ENCODE measurements at regions not wholly inside any gene's neighbourhood (a gene's known extent, or its start where the extent isn't known, plus 50 kb on each side); places are given as distances from the start of the nearest gene placed in this dataset.

- Histone ChIP-seq H3K4me3 (replicated peaks in 1 of 2; ENCODE audit: low read depth in 1 of 2, low read length in 2 of 2) (no peak overlapping the region), H2AFZ (ENCODE audit: low read depth, low read length, poor library complexity, severe bottlenecking) (no peak overlapping the region), H3K27me3 (ENCODE audit: insufficient read depth, low read length) (no peaks in the 10 kb centered on the region), H3K36me3 (ENCODE audit: control insufficient read depth in 1 of 2, insufficient read depth in 2 of 2, low read length in 2 of 2) (no peaks in the 10 kb centered on the region), H3K4me1 (ENCODE audit: control insufficient read depth in 1 of 2, insufficient read depth in 2 of 2, low read length in 2 of 2) (no peaks in the 10 kb centered on the region), H3K27ac (ENCODE audit: low read depth, low read length) (no peak overlapping the region), H3K9ac (ENCODE audit: low read length) (no peak overlapping the region), H3K79me2 (ENCODE audit: insufficient read depth, low read length) (no peaks in the 10 kb centered on the region), H3K9me3 (ENCODE audit: control insufficient read depth in 1 of 2, insufficient read depth in 1 of 2, low read depth in 1 of 2, low read length in 2 of 2) (no peaks in the 10 kb centered on the region; a peak in 1 of 4 replicates), H3K9me2 (ENCODE audit: insufficient read depth) (no peaks in the 10 kb centered on the region), H4K20me1 (ENCODE audit: insufficient read depth) (no peaks in the 10 kb centered on the region), H3K4me2 (ENCODE audit: low read length) (no peak overlapping the region)
- ChIA-PET CTCF (no interaction called here), POLR2A (no interaction called here), RAD21 (ENCODE audit: low non-redundant PET in 1 of 2, low total read pairs in 2 of 2, uncharacterized antibody in 2 of 2, unreplicated experiment in 2 of 2) (no interaction called here)
- DNase-seq (ENCODE audit: low read depth, low spot score) (no peak), ATAC-seq (no peak)
- intact Hi-C loops (cut with micrococcal nuclease), result loop anchor here (5.0 kb wide), 1 partner anchor 1891 kb away; no protein-coding TSS in a partner anchor
- TF ChIP-seq, protein P1, sequence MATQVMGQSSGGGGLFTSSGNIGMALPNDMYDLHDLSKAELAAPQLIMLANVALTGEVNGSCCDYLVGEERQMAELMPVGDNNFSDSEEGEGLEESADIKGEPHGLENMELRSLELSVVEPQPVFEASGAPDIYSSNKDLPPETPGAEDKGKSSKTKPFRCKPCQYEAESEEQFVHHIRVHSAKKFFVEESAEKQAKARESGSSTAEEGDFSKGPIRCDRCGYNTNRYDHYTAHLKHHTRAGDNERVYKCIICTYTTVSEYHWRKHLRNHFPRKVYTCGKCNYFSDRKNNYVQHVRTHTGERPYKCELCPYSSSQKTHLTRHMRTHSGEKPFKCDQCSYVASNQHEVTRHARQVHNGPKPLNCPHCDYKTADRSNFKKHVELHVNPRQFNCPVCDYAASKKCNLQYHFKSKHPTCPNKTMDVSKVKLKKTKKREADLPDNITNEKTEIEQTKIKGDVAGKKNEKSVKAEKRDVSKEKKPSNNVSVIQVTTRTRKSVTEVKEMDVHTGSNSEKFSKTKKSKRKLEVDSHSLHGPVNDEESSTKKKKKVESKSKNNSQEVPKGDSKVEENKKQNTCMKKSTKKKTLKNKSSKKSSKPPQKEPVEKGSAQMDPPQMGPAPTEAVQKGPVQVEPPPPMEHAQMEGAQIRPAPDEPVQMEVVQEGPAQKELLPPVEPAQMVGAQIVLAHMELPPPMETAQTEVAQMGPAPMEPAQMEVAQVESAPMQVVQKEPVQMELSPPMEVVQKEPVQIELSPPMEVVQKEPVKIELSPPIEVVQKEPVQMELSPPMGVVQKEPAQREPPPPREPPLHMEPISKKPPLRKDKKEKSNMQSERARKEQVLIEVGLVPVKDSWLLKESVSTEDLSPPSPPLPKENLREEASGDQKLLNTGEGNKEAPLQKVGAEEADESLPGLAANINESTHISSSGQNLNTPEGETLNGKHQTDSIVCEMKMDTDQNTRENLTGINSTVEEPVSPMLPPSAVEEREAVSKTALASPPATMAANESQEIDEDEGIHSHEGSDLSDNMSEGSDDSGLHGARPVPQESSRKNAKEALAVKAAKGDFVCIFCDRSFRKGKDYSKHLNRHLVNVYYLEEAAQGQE (IDR thresholded peaks at IDR 0.05; ENCODE audit: low read depth), result no peak
- TF ChIP-seq POLR2A (IDR thresholded peaks at IDR 0.05; ENCODE audit: borderline replicate concordance, extremely low read depth, insufficient read depth, insufficient read length), result no peak
- no TSS peak for BruUV-seq (replicated peaks)
These were observed 367.5 kb upstream of the ZNF385D start for GRCh38 chr3:22118542-22118941.

DNA sequence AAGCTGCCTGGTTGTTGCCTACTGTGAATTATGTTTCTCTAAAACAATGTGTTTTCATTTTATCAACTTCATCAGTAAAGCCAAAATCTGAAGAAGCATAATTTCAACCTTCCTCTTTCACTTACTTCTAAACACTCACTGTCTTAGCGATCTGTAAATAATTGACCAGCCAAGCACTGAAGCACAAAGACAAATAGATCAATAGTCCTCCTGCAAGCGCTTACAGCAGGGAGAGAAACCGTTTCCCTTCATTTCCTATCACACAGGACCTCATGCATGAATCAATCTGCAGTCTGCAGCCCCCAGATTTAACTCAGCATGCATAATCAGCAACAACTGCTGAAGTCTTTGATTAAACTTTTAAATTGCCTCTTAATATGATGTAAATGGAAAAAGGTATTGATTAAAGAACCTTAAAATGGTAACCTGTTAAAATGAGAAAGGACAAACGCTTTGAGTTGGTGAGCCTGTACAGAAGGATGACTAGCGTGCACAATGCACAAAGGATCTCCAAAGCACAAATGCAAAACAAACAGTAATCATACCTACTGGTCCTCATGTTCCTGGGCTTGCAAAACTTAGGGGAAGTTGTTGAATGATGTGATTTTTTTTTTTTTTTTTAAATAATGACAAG is 370.2 kb upstream of the ZNF385D start:
- no TSS peak for BruUV-seq (replicated peaks)
- H3K27ac ChIP-seq (ENCODE audit: low read depth, low read length), result no peak overlapping the region
- TF ChIP-seq ZFX (IDR thresholded peaks at IDR 0.05) (no peak), ELF1 (IDR thresholded peaks at IDR 0.05; ENCODE audit: borderline replicate concordance, low read depth) (no peak), ZNF274 (IDR thresholded peaks at IDR 0.05; ENCODE audit: low read depth, low read length) (no peak), POLR2A (IDR thresholded peaks at IDR 0.05; ENCODE audit: borderline replicate concordance, extremely low read depth, insufficient read depth, insufficient read length) (no peak), EZH2phosphoT487 (IDR thresholded peaks at IDR 0.05; ENCODE audit: borderline replicate concordance) (no peak), YY1 (IDR thresholded peaks at IDR 0.05; ENCODE audit: extremely low read depth, insufficient replicate concordance, low read depth, low read length) (no peak), RAD21 (IDR thresholded peaks at IDR 0.05; ENCODE audit: low read depth) (no peak), SIN3A (IDR thresholded peaks at IDR 0.05; ENCODE audit: low read depth) (no peak), POLR2AphosphoS5 (IDR thresholded peaks at IDR 0.05; ENCODE audit: low read depth, low read length) (no peak), ATF3 (IDR thresholded peaks at IDR 0.05) (no peak), CEBPB (IDR thresholded peaks at IDR 0.05; ENCODE audit: low read depth) (no peak), EZH2 (IDR thresholded peaks at IDR 0.05) (no peak)
- TF ChIP-seq, protein P2, sequence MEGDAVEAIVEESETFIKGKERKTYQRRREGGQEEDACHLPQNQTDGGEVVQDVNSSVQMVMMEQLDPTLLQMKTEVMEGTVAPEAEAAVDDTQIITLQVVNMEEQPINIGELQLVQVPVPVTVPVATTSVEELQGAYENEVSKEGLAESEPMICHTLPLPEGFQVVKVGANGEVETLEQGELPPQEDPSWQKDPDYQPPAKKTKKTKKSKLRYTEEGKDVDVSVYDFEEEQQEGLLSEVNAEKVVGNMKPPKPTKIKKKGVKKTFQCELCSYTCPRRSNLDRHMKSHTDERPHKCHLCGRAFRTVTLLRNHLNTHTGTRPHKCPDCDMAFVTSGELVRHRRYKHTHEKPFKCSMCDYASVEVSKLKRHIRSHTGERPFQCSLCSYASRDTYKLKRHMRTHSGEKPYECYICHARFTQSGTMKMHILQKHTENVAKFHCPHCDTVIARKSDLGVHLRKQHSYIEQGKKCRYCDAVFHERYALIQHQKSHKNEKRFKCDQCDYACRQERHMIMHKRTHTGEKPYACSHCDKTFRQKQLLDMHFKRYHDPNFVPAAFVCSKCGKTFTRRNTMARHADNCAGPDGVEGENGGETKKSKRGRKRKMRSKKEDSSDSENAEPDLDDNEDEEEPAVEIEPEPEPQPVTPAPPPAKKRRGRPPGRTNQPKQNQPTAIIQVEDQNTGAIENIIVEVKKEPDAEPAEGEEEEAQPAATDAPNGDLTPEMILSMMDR (IDR thresholded peaks at IDR 0.05 in 2 of 3, conservative IDR thresholded peaks at IDR 0.05 in 1 of 3; ENCODE audit: borderline replicate concordance in 1 of 3, insufficient read depth in 1 of 3, low read depth in 2 of 3, low read length in 2 of 3), result no peak
- TF ChIP-seq, protein P3, sequence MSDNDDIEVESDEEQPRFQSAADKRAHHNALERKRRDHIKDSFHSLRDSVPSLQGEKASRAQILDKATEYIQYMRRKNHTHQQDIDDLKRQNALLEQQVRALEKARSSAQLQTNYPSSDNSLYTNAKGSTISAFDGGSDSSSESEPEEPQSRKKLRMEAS (IDR thresholded peaks at IDR 0.05), result no peak

More for the DNA sequence above, 370.2 kb upstream of the ZNF385D start:
- H3K4me2 ChIP-seq (ENCODE audit: low read length), result no peak overlapping the region
- no peak for ATAC-seq
- no peaks in the 10 kb centered on the region for H3K36me3 ChIP-seq (ENCODE audit: control insufficient read depth in 1 of 2, insufficient read depth in 2 of 2, low read length in 2 of 2)
- intact Hi-C loops (cut with micrococcal nuclease), result no loop called here
- ChIA-PET POLR2A (no interaction called here), CTCF (no interaction called here), RAD21 (ENCODE audit: low non-redundant PET in 1 of 2, low total read pairs in 2 of 2, uncharacterized antibody in 2 of 2, unreplicated experiment in 2 of 2) (no interaction called here)
- no peaks in the 10 kb centered on the region for H3K4me1 ChIP-seq (ENCODE audit: control insufficient read depth in 1 of 2, insufficient read depth in 2 of 2, low read length in 2 of 2)
- H2AFZ ChIP-seq (ENCODE audit: low read depth, low read length, poor library complexity, severe bottlenecking), result no peak overlapping the region
- H3K27me3 ChIP-seq (ENCODE audit: insufficient read depth, low read length), result no peaks in the 10 kb centered on the region
- H3K79me2 ChIP-seq (ENCODE audit: insufficient read depth, low read length), result no peaks in the 10 kb centered on the region
- H3K4me3 ChIP-seq (replicated peaks in 1 of 2; ENCODE audit: low read depth in 1 of 2, low read length in 2 of 2), result no peak overlapping the region
- DNase-seq (ENCODE audit: low read depth, low spot score), result no peak
- H3K9ac ChIP-seq (ENCODE audit: low read length), result no peak overlapping the region
- no peaks in the 10 kb centered on the region; a peak in 1 of 4 replicates for H3K9me3 ChIP-seq (ENCODE audit: control insufficient read depth in 1 of 2, insufficient read depth in 1 of 2, low read depth in 1 of 2, low read length in 2 of 2)
- H4K20me1 ChIP-seq (ENCODE audit: insufficient read depth), result no peaks in the 10 kb centered on the region
- no peaks in the 10 kb centered on the region for H3K9me2 ChIP-seq (ENCODE audit: insufficient read depth)
